Erythroblast (primary cell): ENCODE measurements at regions not wholly inside any gene's neighbourhood (a gene's known extent, or its start where the extent isn't known, plus 50 kb on each side); places are given as distances from the start of the nearest gene placed in this dataset.

ENCODE experiments used
- GATA1 ChIP-seq: IDR thresholded peaks from 2 replicates; pipeline ENCODE4 v1.6.1; 2011; ENCODE audit warnings: low read depth, mild to moderate bottlenecking, control low read depth, low read length, moderate library complexity
- POLR2A ChIP-seq: IDR thresholded peaks from 2 replicates; pipeline ENCODE4 v1.6.1; 2011; ENCODE audit warnings: mild to moderate bottlenecking, low read length

GRCh38 chr11:122258446-122259194 lies 142.6 kb upstream of the BLID start:
- TF ChIP-seq POLR2A (no peak), GATA1 (no peak)
